Activated T-helper 9 cell treated with anti-CD3 and anti-CD28 coated beads, Interleukin-2, amount 50 U/mL, for 16 hours (primary cell): ENCODE measurements at regions not wholly inside any gene's neighbourhood (a gene's known extent, or its start where the extent isn't known, plus 50 kb on each side); places are given as distances from the start of the nearest gene placed in this dataset.

Experiments
- DNase-seq: peaks from one replicate; pipeline ENCODE4 v3.0.0-alpha.2; 2020; ENCODE audit warnings: low read depth

DNA sequence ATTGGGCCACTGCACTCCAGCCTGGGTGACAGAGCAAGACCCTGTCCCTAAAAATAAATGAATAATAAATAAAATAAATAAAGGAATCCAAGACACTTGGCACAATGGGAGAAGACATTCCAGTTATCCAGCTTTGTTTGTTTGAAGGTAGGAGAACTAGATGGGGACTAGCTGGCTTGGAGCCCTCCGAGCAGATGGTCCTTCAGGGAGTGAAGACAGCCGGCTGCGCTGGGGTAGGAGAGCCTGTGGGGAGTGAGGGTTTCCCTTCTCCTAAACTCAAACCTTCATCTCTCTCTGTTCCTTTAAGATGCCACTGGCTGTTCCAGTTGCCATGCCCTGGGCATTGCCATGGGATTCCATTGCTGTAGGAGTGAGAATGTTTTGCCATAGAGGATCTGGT lies 120.6 kb downstream of the NAV1 start:
- DNase-seq = no peak

DNA sequence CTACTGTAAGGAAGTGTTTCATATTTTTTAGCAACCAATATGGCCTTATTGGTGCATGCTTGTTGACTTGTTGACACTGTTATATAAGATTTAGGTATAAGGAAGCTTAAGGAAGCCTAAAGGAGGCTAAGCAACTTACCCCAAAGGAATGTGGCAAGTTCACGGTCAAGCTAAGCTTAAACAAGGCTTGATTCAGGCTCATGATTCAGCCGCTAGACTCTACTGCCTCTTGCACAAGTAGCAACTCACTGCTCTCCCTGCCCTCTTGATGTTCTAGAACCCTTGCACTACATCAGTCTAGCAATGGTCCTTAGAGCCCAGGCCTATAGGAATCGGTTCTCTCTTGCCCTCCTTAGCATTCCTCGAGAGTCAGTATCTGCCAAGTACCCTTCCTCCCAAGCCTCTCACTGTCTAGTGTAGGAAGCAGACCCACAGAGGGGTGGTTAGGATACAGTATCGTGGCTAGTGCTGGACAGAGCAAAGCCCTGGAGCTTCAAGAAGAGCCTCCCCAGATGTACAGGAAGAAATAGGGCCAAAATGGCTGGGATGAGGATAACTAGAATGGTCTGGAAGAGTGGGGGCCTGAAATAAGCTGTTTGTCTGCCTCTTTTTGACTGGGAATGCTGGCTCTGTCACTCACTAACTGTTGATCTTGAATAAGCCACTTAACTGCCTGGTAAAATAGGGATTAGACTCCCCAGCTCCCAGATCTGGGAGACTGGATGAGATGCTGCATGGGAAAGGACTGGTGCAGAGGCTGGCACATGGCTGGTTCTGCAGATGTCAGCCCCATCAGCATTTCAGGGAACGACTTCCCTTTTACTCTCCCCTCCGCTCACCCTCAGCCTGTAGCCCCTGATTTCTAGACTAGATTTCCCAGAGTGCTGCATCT lies 122.2 kb downstream of the NAV1 start:
- DNase-seq = no peak

DNA sequence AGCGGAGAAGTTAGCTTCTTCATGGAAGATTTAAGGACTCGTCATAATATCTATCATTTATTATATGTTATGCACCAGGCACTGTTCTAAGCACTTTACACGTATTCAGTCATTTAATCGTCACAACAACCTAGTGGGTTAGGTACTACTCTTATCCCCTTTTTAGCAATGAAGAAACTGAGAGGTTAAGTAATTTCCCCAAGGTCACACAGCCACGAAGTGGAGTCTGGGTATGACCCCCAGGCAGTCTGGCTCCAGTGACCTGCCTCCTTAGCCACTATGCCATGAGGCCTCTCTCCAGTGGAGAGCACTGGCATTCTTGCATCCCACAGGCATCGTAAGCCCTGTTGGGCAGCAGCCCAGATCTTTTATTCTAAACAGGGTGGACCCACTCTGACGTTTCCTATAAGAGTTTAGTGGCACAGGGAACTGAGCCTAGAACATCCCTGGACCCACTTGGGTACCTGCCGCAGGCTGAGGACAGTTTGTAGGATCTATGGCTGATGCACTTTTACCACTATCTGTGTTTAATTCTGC lies 123.0 kb downstream of the NAV1 start:
- DNase-seq = no peak

DNA sequence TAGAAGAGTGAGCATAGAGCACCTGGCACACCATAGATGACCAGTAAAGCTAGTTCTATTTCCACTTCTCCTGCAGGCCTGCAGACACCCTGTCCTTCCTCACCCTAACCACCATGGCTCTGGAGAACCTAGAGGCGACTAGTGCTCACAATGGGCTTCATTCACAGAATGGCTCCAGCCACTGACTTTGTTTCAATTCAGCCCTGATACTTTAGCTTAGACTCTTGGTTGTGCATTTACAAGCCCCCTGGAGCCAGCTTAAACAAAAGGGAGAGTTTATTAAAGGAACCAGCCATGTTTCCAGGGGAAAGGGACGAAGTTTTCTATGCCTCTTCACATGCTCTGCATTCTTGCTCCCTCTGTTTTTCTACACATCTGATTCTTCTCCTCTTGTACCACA lies 123.7 kb downstream of the NAV1 start:
- no peak for DNase-seq

DNA sequence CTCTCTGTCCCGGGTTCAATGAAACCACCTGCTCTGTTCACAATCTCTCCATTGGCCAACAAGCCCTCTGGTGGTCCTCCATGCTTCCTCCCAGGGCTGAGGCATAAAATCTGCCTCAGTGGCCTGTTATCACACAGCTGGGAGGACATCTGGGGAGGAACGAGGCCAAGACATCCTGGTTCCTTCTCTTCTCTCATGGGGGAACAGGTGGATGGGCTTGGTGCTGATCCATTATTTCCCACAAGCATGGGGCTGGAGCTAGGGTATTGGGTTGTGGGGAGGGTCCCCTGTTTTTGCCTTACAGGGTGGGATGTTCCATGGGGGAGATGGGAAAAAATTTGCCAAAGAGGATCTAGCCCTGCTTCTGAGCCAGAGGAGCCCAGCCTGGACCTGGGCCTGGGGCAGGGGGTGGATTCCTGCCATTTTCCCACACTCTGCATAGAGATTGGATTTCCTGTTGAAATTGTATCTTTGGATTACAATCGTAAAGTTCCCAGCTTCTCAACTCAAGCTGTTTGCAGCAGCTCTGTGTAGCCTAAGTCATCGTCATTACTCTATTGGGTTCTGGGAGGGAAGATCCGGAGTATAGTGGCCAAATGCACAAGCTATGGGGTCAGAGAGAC lies 124.7 kb downstream of the NAV1 start:
- no peak for DNase-seq

DNA sequence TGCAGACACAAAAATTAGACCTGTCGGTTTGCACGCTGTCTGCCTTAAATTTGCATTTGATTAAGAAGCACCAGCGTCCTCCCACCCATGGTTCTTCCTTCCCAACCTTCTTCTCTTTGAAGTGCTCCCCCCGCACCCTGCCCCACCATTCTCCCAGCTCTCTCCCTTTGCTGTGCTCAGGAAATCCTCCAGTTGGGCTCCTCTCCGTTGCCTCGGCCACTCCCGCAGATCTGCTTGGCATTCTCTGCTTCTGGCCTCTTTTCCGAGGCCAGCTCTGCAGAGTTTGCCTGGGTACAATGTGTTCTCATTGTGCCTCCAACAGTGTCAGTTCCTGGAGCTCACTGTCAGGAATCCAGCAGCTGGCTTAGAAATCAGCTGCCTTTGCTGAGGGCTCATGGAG lies 126.1 kb downstream of the NAV1 start:
- DNase-seq = no peak

DNA sequence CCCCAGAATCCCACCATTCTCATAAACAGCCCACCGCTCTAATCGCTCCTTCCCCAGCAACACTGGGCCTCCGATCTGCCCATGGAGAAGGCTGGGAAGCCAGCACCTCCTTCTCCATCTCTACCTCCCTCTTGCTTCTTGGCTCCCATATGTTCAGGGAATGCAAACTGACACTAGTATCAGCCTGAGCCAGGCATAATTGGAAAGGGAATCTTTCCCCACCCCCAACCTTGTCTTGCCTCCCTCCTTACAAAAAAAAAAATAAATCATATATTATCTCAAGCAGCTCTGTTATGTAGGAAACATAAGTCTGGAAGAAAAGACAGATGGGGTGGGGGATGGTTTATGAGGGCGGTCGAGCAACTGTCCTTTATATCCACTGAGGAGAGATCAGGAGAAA lies 127.2 kb downstream of the NAV1 start:
- no peak for DNase-seq

DNA sequence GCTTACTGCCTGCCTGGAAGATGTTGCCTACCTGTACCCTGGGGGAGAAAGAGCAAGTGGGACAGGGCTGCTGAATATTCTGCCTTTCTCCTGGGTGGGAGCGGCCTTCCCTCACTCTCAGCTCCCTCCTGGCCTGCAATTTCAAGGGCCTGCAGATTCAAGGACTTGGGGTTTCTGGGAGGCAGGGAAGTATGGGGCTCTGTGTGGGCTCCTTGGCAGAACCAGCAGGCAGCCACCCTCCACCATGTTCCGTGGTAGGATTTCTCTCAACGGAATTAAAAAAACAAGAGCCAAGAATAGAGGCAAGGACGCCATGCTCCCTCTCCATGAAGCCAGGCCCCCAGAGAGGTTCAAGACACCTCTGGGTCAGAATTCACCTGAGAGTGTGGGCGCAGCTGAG lies 127.7 kb downstream of the NAV1 start:
- DNase-seq = no peak

DNA sequence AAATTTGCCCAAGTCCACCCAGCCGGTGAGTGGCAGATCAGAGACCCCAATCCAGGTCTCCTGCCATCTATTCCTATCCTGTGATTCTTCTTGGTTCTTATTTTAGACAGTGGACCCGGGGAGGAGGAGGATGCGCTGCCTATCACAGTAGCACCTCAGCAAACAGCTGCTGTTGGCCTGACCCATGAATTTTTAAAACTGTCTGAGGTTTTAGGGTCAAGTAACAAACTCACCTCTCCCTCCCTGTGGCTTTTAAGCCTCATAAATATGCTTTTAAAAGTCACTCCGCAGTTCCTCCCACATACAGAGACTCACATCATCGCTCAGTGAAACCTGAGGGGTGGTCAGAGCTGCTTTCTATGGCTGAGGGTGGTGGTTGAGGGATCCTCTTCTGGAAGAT lies 128.6 kb downstream of the NAV1 start:
- no peak for DNase-seq

DNA sequence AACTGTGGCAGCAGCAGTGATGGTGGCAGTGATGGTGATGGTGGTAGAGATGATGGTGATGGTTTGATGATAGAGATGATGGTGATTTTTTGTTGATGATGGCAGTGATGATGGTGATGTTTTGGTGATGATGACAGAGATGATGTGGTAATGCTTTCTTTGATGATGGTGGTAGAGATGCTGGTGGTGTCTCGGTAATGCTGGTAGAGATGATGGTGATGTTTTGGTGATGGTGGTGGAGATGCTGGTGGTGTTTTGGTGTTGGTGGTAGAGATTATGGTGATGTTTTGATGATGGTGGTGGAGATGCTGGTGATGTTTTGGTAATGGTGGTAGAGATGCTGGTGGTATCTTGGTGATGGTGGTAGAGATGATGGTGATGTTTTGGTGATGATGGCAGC lies 131.6 kb downstream of the NAV1 start:
- DNase-seq = no peak

DNA sequence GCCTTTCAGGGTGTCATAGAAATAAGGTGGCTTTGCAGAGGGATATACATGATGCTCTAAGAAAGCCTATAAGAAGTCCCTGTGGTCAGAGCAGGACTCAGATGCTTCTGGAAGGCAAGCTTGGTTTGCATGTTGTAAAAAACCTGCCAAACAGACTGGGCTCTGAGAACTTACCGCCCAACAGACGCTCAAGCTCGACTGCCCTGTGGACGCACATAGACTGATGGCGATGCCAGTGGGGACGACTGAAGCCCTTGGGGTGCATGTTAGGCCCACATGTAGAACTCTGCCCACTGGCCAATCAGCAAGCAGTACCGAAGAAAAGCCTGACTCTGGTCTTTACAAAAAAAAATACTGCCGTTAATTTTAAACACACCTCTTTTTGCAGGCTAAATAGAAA lies 133.8 kb downstream of the NAV1 start:
- DNase-seq = no peak

DNA sequence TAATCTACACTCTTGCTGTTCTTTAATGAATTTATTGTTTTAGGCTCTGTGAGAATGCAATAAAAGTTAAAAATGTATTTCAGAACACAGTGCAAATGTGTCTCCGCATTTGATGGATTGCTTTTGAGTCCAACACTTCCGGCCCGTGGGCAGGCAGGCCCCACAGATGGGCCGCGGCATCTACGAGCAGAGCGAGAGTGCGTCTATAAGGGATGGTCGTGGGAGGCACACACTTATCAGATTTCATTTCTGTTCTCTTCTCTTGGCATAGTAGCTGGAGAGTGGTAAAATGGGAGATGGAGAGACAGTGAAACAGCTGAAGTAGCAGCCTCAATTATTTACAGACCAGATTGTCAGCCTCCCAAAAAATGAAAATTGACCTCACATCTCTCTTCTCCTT lies 134.2 kb downstream of the NAV1 start:
- no peak for DNase-seq

DNA sequence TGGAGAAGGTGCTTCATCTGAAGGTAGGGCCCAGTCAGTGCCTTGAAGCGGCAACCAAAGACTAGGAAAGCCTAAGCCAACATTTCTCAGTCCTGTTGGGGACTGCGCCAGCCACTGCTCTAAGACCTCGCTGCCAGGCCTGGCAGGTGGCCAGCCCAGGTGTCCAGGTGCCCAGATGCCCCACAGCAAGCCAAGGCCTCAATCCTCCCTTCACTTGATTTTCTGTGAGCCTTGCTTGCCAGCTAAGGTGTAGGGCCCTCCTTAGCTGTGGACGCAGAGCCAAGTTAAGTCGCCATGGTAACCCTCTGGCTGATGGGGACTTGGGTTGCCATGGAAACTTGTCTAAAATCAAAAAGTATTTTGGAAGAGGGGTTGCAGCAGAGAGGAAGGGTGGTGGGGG lies 135.0 kb downstream of the NAV1 start:
- no peak for DNase-seq

DNA sequence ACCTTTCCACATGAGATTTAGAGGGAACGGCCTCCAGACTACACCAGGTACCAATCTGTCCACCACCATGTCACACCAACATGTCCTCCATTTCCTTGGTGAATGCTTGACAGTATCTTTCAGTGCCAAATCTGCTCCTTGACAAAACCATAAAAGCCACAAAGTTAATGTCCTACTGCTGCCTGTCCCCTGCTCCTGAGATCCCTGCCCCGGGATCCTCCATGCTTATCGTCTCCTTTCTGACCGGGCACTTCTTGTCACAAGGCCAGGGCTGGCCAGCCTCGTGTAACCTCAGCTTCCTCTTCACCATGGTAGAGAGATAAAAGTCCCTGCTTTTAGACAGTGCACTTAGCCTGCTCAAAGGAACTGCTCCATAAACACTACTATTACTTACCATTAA lies 136.2 kb downstream of the NAV1 start:
- DNase-seq = no peak

DNA sequence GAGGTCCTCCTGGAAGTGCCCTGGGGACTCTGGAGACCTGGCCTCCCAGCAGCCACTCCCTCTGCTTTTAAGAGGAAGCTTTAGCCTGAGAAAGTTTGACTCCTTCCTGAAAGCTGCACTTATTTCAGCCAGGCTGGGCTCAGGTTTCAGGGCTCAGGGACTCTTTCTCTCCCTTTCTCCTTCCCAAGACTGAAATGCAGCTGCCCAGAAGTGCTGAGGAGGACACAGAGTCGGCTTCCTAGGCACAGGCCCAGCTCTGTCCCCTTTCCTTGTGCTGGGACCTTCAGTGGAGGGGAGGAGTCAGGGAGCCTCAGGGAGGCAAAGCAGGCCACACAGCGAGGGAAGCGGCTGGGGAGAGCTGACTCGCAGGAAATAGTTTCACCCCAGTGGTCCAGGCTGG lies 137.3 kb downstream of the NAV1 start:
- DNase-seq = no peak

DNA sequence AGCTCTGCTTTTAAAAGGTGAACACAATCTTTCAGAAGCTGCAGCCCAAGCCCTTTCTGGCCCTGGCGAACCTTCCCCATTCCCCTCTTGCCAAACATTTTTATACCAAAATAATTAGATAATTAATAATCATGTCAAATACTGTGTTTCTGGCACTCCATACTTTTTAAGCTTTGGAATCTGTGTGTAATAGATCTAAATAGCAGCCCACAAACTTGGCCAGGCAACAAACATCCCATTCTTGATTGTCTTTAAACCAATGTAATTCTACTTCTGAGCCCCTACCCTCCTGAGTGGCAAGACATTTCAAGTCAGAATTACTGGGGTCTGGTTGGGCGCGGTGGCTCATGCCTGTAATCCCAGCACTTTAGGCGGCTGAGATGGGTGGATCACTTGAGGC lies 137.7 kb downstream of the NAV1 start:
- DNase-seq = no peak

DNA sequence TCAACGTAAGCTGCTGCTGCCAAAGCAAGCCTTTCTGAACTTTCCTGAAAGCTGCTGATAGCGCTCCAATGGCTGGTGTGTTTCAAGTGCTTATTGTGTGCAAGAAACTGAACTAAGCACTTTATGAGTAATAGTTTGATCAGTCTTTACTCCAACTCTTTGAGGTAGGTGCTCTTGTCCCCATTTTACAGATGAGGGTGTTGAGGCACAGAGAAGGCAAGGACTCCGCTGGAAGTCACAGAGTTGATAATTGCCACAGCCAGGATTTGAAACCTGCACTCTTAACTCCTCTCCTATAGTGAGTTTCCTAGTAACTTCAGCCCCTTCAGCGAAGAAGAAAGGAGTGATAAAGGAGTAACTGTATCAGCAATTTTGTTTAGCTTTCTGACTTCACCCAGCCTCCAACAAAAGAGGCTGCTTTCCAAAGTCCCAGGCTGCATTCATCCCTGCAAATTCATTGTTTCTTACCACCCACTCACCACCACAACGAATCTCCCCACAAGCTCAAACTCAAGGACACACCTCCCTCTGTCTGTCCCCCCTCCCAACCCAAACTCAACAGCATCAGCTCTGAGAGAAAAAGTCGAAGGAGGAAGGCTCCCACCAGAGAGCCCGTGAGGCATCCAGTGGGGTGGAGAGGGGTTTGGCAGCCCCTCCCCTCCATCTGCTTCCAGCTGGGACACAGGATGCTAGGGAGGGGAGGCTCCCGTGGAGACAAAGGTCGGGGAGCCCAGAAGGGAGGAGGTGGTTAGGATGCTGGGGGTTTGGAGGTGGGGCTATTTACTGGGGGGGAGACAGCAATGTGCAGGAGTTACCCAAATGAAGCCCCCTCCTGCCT lies 139.6 kb downstream of the NAV1 start:
- no peak for DNase-seq

DNA sequence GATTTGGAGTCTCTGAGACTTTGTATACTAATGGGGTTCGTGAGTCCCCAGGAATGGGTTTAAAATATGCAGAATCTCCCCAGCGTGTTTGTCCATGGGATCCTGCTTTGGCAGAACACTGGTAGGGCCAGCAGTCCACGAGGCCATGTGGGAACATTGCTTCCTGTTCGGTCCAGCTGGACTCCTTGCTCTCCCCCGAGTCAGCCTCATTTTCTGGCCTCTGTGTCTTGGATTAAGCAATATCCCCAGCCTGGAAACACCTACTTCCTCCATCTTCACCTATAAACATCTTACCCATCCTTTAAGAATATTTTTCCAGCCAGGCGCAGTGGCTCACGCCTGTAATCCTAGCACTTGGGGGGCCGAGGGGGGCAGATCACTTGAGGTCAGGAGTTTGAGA lies 142.4 kb downstream of the NAV1 start:
- no peak for DNase-seq

DNA sequence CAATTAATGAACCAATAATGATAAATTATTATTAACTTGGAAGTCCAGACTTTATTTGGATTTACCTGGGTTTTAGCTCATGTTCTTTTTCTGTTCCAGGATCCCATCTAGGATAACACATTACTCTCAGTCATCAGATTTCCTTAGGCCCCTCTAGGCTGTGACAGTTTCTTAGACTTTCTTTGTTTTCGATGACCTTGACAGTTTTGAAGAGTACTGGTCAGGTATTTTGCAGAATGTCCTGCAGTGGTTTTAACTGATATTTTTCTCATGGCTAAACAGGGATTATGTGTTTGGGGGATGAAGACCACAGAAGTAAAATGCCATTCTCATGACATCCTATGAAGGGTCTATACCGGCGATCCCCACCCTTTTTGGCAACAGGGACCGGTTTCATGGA lies 144.0 kb downstream of the NAV1 start:
- DNase-seq = no peak

DNA sequence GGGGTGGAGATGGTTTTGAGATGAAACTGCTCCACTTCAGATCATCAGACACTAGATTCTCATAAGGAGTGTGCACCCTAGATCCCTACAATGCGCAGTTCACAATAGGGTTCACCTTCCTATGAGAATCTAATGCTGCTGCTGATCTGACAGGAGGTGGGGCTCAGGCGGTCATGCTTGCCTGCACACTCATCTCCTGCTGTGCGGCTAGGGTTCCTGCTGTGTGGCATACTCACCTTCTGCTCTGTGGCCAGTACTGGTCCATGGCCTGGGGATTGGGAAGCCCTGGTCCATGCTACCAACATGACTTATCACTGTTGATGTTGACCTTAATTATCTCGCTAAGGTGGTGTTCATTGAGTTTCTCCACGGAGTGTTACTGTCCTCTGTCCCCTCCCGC lies 144.5 kb downstream of the NAV1 start:
- no peak for DNase-seq

DNA sequence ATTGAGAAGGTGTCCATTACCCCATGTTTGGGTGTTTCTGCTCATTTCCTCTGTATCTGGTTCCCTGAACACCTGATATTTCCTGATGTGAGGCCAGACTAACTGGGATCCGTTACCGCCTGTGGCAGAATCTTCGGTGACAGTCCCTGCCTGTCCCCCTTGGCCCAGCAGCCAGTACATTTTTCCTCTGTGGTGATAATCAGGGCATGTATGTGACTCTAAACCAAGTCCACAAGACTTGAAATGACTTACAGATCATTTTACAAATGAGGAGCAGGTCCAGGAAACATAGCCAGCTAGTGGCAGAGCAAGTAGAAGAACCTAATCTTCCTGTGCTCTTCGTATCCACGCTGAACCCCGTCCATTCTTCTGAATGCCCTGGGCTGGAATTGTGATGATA lies 143.5 kb upstream of the IPO9 start:
- no peak for DNase-seq

DNA sequence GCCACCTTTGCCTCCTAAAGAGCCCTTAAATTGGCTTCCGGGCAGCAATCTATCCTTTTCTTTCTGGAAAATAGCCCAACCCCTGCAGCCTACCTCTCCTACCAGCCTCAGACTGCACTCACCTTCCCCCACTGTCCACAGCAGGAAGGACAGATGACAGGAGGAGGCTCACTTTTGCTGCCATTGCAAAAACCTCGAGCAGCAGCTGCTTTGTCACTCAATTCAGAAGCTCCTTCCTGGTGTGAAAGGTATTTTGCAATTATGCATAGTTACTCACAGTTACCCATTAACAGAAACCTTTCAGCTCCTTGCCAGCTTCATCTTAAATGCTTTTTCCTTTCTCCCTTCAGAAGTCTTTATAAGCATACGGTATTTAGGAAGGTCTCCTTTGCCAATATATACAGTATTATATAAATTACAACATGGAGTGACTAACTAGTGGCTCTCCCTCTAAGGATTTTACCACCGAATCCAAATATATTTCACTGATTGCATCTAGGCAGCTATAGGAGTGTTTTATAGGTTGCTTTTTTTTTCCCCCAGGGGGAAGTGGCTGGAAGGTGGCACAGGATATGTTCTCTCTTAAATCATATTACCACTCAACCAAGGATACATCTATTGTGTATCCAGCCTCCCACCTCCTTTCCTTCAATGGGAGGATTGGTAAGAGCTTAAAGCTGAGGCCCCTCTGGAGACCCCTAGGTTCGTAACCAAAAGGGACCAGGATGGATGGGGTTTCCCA lies 142.1 kb upstream of the IPO9 start:
- no peak for DNase-seq
